ACC112 (cell line): ENCODE measurements at regions not wholly inside any gene's neighbourhood (a gene's known extent, or its start where the extent isn't known, plus 50 kb on each side); places are given as distances from the start of the nearest gene placed in this dataset.

ENCODE experiments used
- H2AFZ ChIP-seq: fragments of 200-600 bp; sonication (generic); one replicate; pipeline ENCODE4 v1.6.0; 2017; ENCODE audit warnings: antibody characterized with exemption, low read length; ENCODE audit not compliant: unreplicated experiment
- H3K27ac ChIP-seq: fragments of 200-600 bp; sonication (generic); 2 replicates; pipeline ENCODE4 v1.5.1; 2014; ENCODE audit warnings: low read depth, mild to moderate bottlenecking, antibody characterized with exemption, low read length, moderate library complexity
- H3K27me3 ChIP-seq: fragments of 200-600 bp; sonication (generic); 2 replicates; pipeline ENCODE4 v1.6.1; 2014; ENCODE audit warnings: mild to moderate bottlenecking, antibody characterized with exemption, low read length, moderate library complexity, mixed read lengths; ENCODE audit not compliant: insufficient read depth
- H3K36me3 ChIP-seq: fragments of 200-600 bp; sonication (generic); 2 replicates; pipeline ENCODE4 v1.6.1; 2016; ENCODE audit warnings: mild to moderate bottlenecking, antibody characterized with exemption, low read length, moderate library complexity, mixed read lengths; ENCODE audit not compliant: insufficient read depth
- H3K4me1 ChIP-seq: fragments of 200-600 bp; sonication (generic); one replicate; pipeline ENCODE4 v1.6.1; 2016; ENCODE audit warnings: low read length, mixed read lengths; ENCODE audit not compliant: insufficient read depth, unreplicated experiment, control insufficient read depth
- H3K4me3 ChIP-seq: fragments of 200-600 bp; sonication (generic); 2 replicates; pipeline ENCODE4 v1.5.1; 2014; ENCODE audit warnings: mild to moderate bottlenecking, low read depth, low read length
- H3K79me2 ChIP-seq: fragments of 200-600 bp; sonication (generic); one replicate; pipeline ENCODE4 v1.6.0; 2016; ENCODE audit warnings: low read length; ENCODE audit not compliant: control insufficient read depth, unreplicated experiment, insufficient read depth

DNA sequence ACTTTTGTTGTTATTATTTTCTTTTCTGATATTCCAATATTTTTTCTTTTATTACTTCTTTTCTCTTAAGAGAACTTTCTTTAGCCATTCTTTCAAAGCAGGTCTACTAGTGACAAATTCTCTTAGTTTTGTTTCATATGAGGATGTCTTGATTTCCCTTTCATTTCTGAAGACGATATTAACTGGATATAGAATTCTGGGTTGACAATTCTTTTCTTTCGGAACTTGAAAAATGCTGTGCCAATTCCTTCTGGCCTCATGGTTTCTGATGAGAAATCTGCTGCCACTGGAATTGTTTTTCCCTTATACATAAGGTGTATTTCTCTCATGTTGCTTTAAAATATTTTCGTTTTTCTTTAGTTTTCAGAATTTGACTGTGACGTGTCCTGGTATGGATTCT lies 97.0 kb upstream of the KIF5B start:
- H3K4me1 ChIP-seq = peaks cover 36% of the 10 kb centered on the region

DNA sequence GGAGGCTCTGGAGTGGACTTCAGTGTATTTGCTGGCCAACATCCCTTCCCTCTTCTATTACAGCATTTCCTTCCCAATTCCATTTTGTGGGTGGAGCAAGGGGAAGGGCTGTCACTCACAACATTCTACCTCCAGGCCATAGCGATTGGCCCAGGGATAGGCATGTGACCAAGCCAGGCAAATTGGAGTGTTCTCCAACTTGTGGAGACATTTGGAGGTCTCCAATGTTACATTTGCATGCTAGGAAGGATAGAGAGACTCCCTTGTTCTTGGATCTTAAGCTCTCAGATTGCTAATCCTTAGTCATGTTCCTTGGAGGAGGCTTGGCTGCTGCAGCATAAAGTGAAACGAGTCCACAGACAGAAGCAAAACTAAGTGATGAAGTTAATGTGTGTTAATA lies 95.6 kb upstream of the KIF5B start:
- no peaks in the 10 kb centered on the region for H3K27me3 ChIP-seq
- H2AFZ ChIP-seq = no peak overlapping the region
- H3K79me2 ChIP-seq = no peaks in the 10 kb centered on the region
- peaks cover 36% of the 10 kb centered on the region for H3K4me1 ChIP-seq
- no peaks in the 10 kb centered on the region for H3K36me3 ChIP-seq
- H3K27ac ChIP-seq = no peak overlapping the region
- no peak overlapping the region for H3K4me3 ChIP-seq

More for the DNA sequence above, 97.0 kb upstream of the KIF5B start:
- Histone ChIP-seq H3K4me3 (no peak overlapping the region), H2AFZ (no peak overlapping the region), H3K27ac (no peak overlapping the region), H3K27me3 (no peaks in the 10 kb centered on the region), H3K36me3 (no peaks in the 10 kb centered on the region), H3K79me2 (no peaks in the 10 kb centered on the region)

DNA sequence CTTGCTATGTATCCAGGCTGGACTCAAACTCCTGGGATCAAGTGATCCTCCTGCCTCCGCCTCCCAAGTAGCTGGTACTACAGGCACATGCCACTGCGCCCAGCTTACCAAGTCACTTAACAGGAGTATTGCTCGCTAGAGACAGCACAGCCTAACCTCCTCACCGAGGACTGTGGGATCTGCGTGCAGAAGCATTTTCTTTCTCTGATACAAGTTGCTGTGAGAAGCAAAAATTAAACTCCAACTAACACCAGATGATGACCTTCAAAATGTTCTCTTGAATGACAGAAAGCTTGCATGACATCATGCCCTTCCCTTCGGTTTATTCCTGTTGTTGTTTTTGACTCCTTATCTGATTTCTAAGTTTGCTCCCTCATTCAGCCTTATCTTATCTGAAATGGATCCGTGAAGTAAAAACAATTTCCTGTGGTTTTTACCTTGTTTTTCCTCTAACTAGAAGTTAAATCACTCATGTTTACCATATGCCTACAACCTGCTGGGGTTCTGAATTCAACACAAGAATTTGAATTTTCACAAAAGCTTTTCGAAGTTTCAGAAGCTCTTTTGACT lies 94.4 kb upstream of the KIF5B start:
- H3K4me1 ChIP-seq = peaks cover 32% of the 10 kb centered on the region
- no peaks in the 10 kb centered on the region for H3K27me3 ChIP-seq
- peak overlapping the region; percentile 95 for H3K27ac ChIP-seq
- H3K4me3 ChIP-seq = no peak overlapping the region
- H3K36me3 ChIP-seq = no peaks in the 10 kb centered on the region
- H3K79me2 ChIP-seq = no peaks in the 10 kb centered on the region
- H2AFZ ChIP-seq = no peak overlapping the region

DNA sequence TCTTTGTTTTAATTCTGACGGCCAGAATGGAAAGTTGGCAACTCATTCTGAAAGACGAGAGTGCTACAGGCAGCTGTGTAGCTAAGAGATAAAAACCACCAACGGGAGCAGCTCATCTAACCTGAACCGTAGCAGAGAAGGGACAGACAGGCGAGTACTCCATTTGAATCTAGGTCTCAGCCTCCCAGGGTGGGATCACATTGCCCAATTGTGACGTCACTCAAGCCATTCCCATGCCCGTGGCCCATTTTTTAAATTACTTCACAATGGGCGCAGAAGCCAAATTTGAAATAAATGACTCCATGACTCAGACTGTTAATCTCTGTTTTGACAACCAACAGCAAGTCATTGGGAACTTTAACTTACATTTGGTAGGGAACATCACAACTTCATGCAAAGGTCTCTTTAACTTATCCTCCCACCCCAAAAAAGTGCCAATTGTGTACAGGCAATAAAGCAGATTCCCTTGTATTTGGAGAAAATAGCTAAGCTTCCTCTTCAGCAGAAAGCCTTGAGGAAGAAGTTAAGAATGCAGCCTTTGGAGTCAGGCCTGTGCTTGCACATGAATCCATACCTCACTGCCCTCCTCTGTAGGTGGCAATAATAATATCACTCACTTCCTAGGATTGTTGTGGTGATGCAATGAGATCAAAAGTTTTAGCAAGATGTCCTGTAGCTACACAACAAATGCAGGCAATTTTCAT lies 93.2 kb upstream of the KIF5B start:
- peaks cover 20% of the 10 kb centered on the region for H3K4me1 ChIP-seq
- H3K79me2 ChIP-seq = no peaks in the 10 kb centered on the region
- no peaks in the 10 kb centered on the region for H3K27me3 ChIP-seq
- H3K36me3 ChIP-seq = no peaks in the 10 kb centered on the region
- H2AFZ ChIP-seq = peak overlapping the region; percentile 32
- peak overlapping the region; percentile 95 for H3K27ac ChIP-seq
- H3K4me3 ChIP-seq = peak overlapping the region; percentile 34; the same call in 1 of the 2 replicates

DNA sequence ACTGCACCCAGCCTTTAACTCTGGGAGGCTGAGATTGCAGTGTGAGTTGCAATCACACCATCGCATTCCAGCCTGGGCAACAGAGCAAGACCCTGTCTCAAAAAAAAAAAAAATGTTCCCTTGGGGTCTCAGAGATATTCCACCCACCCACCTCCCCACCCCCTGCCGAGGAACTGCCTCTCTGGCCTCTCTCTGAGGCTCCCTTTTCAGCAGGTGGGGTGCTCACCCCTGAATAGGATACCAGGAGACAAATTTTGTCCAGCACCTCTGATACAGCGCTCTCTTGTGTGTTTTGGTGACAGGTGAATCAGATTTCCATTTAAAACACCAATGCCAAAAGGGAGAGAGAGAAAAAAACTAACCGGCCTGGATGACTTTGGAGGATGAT lies 92.6 kb upstream of the KIF5B start:
- Histone ChIP-seq H3K4me3 (peak overlapping the region; percentile 30; the same call in 1 of the 2 replicates), H3K27ac (peak overlapping the region; percentile 95)

DNA sequence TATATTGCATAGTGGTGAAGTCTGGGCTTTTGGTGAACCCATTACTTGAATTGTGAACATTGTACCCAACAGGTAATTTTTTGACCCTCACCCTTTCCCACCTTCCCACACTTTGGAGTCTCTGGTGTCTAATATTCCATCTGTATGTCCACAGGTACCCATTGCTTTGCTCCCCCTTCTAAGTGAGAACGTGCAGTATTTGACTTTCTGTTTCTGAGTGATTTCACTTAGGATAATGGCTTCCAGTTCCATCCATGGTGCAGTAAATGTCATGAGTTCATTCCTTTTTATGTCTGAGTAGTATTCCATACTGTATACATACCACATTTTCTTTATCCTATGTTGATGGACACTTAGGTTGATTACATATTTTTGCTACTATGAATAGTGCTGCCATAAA lies 91.5 kb upstream of the KIF5B start:
- Histone ChIP-seq H2AFZ (no peak overlapping the region), H3K27ac (no peak overlapping the region), H3K36me3 (no peaks in the 10 kb centered on the region), H3K27me3 (no peaks in the 10 kb centered on the region), H3K4me1 (peaks cover 19% of the 10 kb centered on the region), H3K79me2 (no peaks in the 10 kb centered on the region), H3K4me3 (no peak overlapping the region)

More for the DNA sequence above, 92.6 kb upstream of the KIF5B start:
- H3K4me1 ChIP-seq = peaks cover 19% of the 10 kb centered on the region
- H3K79me2 ChIP-seq = no peaks in the 10 kb centered on the region
- H3K36me3 ChIP-seq = no peaks in the 10 kb centered on the region
- no peak overlapping the region for H2AFZ ChIP-seq
- H3K27me3 ChIP-seq = no peaks in the 10 kb centered on the region

DNA sequence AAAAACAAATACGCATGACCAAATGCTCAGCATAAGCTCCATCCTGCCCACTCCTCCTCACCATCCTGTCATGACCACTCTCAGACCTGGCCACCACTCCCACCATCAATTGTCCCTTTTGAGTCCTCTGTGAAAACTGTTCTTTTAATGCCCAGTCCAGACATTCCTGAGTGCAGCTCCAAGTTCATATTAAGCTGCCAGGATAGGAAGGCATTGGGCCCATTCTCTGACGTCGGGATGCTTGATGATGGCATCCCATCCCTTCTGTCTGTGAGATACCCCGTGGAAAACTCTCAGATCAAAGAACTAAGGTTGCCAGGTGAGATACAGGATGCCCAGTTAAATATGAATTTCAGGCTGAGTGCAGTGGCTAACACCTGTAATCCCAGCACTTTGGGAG lies 89.9 kb upstream of the KIF5B start:
- Histone ChIP-seq H2AFZ (no peak overlapping the region), H3K27me3 (no peaks in the 10 kb centered on the region), H3K4me3 (no peak overlapping the region), H3K4me1 (peaks cover 22% of the 10 kb centered on the region), H3K27ac (no peak overlapping the region), H3K79me2 (no peaks in the 10 kb centered on the region), H3K36me3 (no peaks in the 10 kb centered on the region)

DNA sequence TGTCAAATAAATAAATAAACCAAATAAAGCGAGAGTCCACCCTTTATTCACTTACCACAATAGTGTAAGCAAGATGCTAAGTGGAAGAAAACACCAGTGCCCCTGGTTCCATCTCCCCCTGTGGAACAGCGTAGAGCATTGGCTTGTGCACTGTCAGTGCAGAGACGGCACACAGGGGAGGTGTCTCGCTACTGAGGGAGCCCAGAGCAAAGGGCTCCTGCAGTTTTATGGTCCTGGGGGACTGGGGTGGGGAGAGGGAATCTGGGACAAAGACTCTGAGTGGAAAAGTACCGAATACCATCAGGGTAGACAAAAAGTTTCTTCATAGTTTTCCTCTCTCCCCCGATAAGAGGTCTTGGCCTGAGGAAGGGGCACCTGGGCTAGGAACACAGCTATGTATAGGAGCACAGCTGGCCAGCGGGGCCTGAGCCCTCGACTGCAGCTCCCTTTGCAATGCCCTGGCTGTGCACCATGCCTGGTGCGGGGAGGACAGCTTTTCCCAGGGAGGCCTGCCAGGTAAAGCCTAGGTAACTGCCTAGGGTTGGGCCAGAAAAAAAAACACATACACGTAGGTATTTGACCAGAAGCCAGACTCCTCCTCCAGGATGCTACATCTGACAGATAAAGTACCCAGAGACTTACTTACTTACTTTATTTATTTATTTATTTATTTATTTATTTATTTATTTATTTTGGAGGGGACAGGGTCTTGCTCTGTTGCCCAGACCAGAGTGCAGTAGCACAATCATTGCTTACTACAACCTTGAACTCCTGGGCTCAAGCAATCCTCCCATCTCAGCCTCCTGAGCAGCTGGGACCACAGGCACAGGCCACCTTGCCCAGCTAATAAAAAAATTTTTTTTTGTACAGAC lies 88.8 kb upstream of the KIF5B start:
- Histone ChIP-seq H3K27ac (no peak overlapping the region), H3K4me3 (no peak overlapping the region), H3K79me2 (no peaks in the 10 kb centered on the region), H3K4me1 (peaks cover 24% of the 10 kb centered on the region), H2AFZ (no peak overlapping the region), H3K27me3 (no peaks in the 10 kb centered on the region), H3K36me3 (no peaks in the 10 kb centered on the region)

DNA sequence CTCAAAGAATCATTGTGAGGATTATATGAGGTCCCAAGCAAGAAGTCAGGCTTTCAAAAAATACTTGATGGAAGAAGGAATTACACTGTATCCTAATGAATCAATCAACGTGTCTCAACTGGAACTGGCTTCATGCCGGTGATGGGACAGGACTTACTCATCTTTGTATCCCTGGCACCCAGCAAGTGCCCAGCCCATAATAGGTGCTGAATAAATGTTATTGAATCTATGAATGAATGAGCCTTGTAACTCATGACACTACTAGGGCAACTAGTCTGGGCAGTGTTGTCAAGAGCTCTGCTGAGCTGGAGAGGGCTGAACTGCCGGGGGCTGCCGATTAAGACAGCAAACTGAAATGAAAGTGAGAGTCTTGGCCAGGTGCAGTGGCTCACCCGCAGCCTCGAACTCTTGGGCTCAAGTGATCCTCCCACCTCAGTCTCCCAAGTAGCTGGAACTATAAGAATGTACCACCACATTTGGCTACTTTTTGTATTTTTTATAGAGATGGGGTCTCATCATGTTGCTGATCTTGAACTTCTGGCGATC lies 87.2 kb upstream of the KIF5B start:
- Histone ChIP-seq H3K27me3 (no peaks in the 10 kb centered on the region), H3K27ac (no peak overlapping the region), H2AFZ (no peak overlapping the region), H3K79me2 (no peaks in the 10 kb centered on the region), H3K4me3 (no peak overlapping the region), H3K36me3 (no peaks in the 10 kb centered on the region), H3K4me1 (peaks cover 27% of the 10 kb centered on the region)

DNA sequence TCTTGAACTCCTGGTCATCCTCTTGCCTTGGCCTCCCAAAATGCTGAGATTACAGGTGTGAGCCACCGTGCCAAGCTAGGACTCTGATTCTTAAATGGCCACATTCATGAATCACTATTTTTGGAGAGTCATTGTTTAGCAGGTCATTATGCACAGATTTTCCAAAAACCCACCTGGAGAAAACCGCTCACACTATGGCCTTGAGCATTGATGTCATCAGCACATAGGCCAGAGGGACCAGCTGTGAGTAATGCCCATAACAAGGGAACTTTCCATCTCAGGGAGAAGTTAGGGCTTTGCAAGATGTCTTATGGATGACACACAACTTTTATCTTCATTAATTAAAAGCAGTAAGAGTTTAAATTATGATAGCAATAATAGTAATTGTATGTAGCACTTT lies 86.4 kb upstream of the KIF5B start:
- no peaks in the 10 kb centered on the region for H3K79me2 ChIP-seq
- no peaks in the 10 kb centered on the region for H3K27me3 ChIP-seq
- no peak overlapping the region for H3K27ac ChIP-seq
- H3K4me3 ChIP-seq = no peak overlapping the region
- no peak overlapping the region for H2AFZ ChIP-seq
- no peaks in the 10 kb centered on the region for H3K36me3 ChIP-seq
- peaks cover 27% of the 10 kb centered on the region for H3K4me1 ChIP-seq
